ENCODE measurements at regions not wholly inside any gene's neighbourhood (a gene's known extent, or its start where the extent isn't known, plus 50 kb on each side); places are given as distances from the start of the nearest gene placed in this dataset.
"Not testable (repeated sequence)": the region's sequence is repeated elsewhere in the genome, so short reads cannot be mapped to it uniquely, and the experiment has no call there.

- DNase-seq (ENCODE audit: low spot score) = no peak
These were observed 550.8 kb downstream of the DIPK2A start for GRCh38 chr3:144522456-144522855.

GRCh38 chr3:144523396-144523795, 551.8 kb downstream of the DIPK2A start:
- DNase-seq (ENCODE audit: low spot score) = no peak

GRCh38 chr3:144524531-144524930, 552.9 kb downstream of the DIPK2A start:
- DNase-seq (ENCODE audit: low spot score) = no peak

GRCh38 chr3:144529566-144529965, 557.9 kb downstream of the DIPK2A start:
- no peak for DNase-seq (ENCODE audit: low spot score)

GRCh38 chr3:144544871-144545270, 573.2 kb downstream of the DIPK2A start:
- no peak for DNase-seq (ENCODE audit: low spot score)

- DNase-seq (ENCODE audit: low spot score) = no peak
These were observed 574.9 kb downstream of the DIPK2A start for GRCh38 chr3:144546539-144546938.

- no peak for DNase-seq (ENCODE audit: low spot score)
These were observed 576.7 kb downstream of the DIPK2A start for GRCh38 chr3:144548346-144548745.

- DNase-seq (ENCODE audit: low spot score) = no peak
These were observed 577.5 kb downstream of the DIPK2A start for GRCh38 chr3:144549166-144549565.

- no peak for DNase-seq (ENCODE audit: low spot score)
These were observed 580.9 kb downstream of the DIPK2A start for GRCh38 chr3:144552346-144553057.

GRCh38 chr3:144553301-144553700, 581.7 kb downstream of the DIPK2A start:
- DNase-seq (ENCODE audit: low spot score) = no peak

- no peak for DNase-seq (ENCODE audit: low spot score)
These were observed 583.3 kb downstream of the DIPK2A start for GRCh38 chr3:144554889-144555288.

- DNase-seq (ENCODE audit: low spot score) = no peak
These were observed 584.8 kb downstream of the DIPK2A start for GRCh38 chr3:144556392-144556791.

- no peak for DNase-seq (ENCODE audit: low spot score)
These were observed 585.9 kb downstream of the DIPK2A start for GRCh38 chr3:144557515-144557914.

- no peak for DNase-seq (ENCODE audit: low spot score)
These were observed 592.4 kb downstream of the DIPK2A start for GRCh38 chr3:144564011-144564410.

- no peak for DNase-seq (ENCODE audit: low spot score)
These were observed 594.7 kb downstream of the DIPK2A start for GRCh38 chr3:144566320-144566719.

GRCh38 chr3:144569651-144570050, 598.0 kb downstream of the DIPK2A start:
- no peak for DNase-seq (ENCODE audit: low spot score)

- DNase-seq (ENCODE audit: low spot score) = no peak
These were observed 612.2 kb downstream of the DIPK2A start for GRCh38 chr3:144583871-144584270.

- DNase-seq (ENCODE audit: low spot score) = no peak
These were observed 613.8 kb downstream of the DIPK2A start for GRCh38 chr3:144585408-144585807.

GRCh38 chr3:144585953-144586352, 614.3 kb downstream of the DIPK2A start:
- no peak for DNase-seq (ENCODE audit: low spot score)

- DNase-seq (ENCODE audit: low spot score) = no peak
These were observed 614.8 kb downstream of the DIPK2A start for GRCh38 chr3:144586382-144586781.

GRCh38 chr3:144590854-144591253, 619.2 kb downstream of the DIPK2A start:
- no peak for DNase-seq (ENCODE audit: low spot score)

- DNase-seq (ENCODE audit: low spot score) = no peak
These were observed 622.3 kb downstream of the DIPK2A start for GRCh38 chr3:144593881-144594280.

- not testable (repeated sequence) for DNase-seq (ENCODE audit: low spot score)
These were observed 648.6 kb downstream of the DIPK2A start for GRCh38 chr3:144620236-144620635.

GRCh38 chr3:144622845-144623244, 651.2 kb downstream of the DIPK2A start:
- no peak for DNase-seq (ENCODE audit: low spot score)

All from COLO829 (cell line).